ENCODE measurements at regions not wholly inside any gene's neighbourhood (a gene's known extent, or its start where the extent isn't known, plus 50 kb on each side); places are given as distances from the start of the nearest gene placed in this dataset.

DNA sequence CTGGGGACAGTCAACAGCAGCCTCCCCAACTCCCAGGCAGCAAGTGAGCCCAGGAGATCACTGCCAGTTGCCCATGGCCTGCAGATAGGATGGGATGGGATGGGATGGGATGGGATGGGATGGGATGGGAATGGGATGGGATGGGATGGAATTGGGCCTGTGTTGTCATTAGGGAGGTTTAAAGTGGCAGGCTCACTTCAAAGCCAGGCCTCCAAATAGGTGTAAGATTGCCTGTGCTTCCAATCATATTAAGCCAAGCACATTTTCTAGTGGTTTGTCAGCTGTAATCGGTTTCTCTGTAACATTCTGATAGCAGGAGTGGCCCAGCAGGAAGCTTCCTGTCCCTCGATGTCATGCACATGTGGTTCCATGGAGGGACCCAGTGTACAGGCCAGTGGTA lies 82.7 kb upstream of the NXT1 start:
- TF ChIP-seq, protein P1, sequence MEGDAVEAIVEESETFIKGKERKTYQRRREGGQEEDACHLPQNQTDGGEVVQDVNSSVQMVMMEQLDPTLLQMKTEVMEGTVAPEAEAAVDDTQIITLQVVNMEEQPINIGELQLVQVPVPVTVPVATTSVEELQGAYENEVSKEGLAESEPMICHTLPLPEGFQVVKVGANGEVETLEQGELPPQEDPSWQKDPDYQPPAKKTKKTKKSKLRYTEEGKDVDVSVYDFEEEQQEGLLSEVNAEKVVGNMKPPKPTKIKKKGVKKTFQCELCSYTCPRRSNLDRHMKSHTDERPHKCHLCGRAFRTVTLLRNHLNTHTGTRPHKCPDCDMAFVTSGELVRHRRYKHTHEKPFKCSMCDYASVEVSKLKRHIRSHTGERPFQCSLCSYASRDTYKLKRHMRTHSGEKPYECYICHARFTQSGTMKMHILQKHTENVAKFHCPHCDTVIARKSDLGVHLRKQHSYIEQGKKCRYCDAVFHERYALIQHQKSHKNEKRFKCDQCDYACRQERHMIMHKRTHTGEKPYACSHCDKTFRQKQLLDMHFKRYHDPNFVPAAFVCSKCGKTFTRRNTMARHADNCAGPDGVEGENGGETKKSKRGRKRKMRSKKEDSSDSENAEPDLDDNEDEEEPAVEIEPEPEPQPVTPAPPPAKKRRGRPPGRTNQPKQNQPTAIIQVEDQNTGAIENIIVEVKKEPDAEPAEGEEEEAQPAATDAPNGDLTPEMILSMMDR (IDR thresholded peaks at IDR 0.05): no peak
- TF ChIP-seq EZH2 (IDR thresholded peaks at IDR 0.05; ENCODE audit: borderline replicate concordance, insufficient read depth, low read depth, low read length, poor library complexity, severe bottlenecking): no peak
